ENCODE measurements at regions not wholly inside any gene's neighbourhood (a gene's known extent, or its start where the extent isn't known, plus 50 kb on each side); places are given as distances from the start of the nearest gene placed in this dataset.

DNA sequence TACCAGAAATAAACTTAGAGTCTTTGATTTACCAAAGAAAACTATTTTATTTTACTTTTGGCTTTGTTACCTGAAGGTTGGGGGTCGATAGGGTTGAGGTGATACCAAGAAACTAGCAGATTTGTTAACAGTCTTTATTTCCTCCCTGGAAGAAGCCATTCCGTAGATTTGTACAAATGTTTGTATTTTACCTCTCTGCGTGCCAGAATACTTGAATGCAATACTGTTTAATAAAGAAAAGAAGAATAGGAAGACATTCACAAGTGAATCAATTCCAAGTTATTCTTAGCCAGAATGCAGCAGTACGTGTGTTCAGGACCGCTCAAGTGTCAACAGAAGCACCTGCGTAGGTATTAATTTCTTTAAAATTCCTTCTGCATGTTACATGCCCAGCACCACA, 260.3 kb upstream of the TENM3 start:
- Histone ChIP-seq H3K27me3 (ENCODE audit: control insufficient read depth, insufficient read depth, low read length) (no peaks in the 10 kb centered on the region), H2BK20ac (ENCODE audit: low read depth, low read length) (no peak overlapping the region), H2AK5ac (ENCODE audit: low read depth, low read length) (no peak overlapping the region), H2AFZ (replicated peaks; ENCODE audit: low read length, poor library complexity) (no peak overlapping the region), H2BK15ac (ENCODE audit: low read depth, low read length) (no peak overlapping the region), H4K5ac (ENCODE audit: low read depth, low read length) (no peak overlapping the region), H3K9me3 (ENCODE audit: control insufficient read depth, insufficient read depth, low read length) (no peaks in the 10 kb centered on the region), H3K4me2 (ENCODE audit: low read depth, low read length) (no peak overlapping the region), H3K36me3 (ENCODE audit: control insufficient read depth, insufficient read depth, low read length) (no peaks in the 10 kb centered on the region), H3K4me3 (ENCODE audit: insufficient read depth, low read depth, low read length) (no peak overlapping the region), H3K79me1 (ENCODE audit: low read depth in 1 of 2, low read length in 2 of 2) (no peaks in the 10 kb centered on the region), H2AK9ac (replicated peaks; ENCODE audit: low read depth, low read length, poor library complexity) (no peak overlapping the region), H3K18ac (ENCODE audit: low read depth, low read length) (no peak overlapping the region), H2BK120ac (ENCODE audit: low read depth, low read length) (no peak overlapping the region), H2BK5ac (ENCODE audit: low read depth, low read length, poor library complexity, severe bottlenecking) (no peak overlapping the region), H3K27ac (ENCODE audit: insufficient read depth, low read length) (no peak overlapping the region), H3K4ac (ENCODE audit: low read depth, low read length) (no peak overlapping the region), H3K23ac (ENCODE audit: low read depth, low read length) (no peak overlapping the region), H3K9me1 (ENCODE audit: insufficient read depth, low read length) (no peaks in the 10 kb centered on the region), H3K4me1 (ENCODE audit: control insufficient read depth, insufficient read depth, low read length) (no peaks in the 10 kb centered on the region), H3K9ac (ENCODE audit: low read depth, low read length) (no peak overlapping the region), H3K56ac (ENCODE audit: extremely low read depth, insufficient read depth, low read length) (no peak overlapping the region), H3K14ac (replicated peaks; ENCODE audit: low read depth, low read length) (no peak overlapping the region), H4K8ac (ENCODE audit: low read depth in 2 of 2, low read length in 2 of 2) (no peak overlapping the region), H4K20me1 (ENCODE audit: insufficient read depth, low read length) (no peaks in the 10 kb centered on the region), H4K91ac (ENCODE audit: insufficient read depth, low read depth, low read length) (no peak overlapping the region)
- ChIA-PET POLR2A (ENCODE audit: unreplicated experiment) (no interaction called here), CTCF (no interaction called here)
- no peak for TF ChIP-seq SMC3 (IDR thresholded peaks at IDR 0.05; ENCODE audit: low read depth, low read length)
- TF ChIP-seq BHLHE40 (IDR thresholded peaks at IDR 0.05; ENCODE audit: low read depth, low read length) = no peak
- TF ChIP-seq RFX5 (IDR thresholded peaks at IDR 0.05; ENCODE audit: low read depth, low read length) = no peak
- no peak for TF ChIP-seq FOS (IDR thresholded peaks at IDR 0.05; ENCODE audit: low read depth, low read length)
- TF ChIP-seq, protein P1, sequence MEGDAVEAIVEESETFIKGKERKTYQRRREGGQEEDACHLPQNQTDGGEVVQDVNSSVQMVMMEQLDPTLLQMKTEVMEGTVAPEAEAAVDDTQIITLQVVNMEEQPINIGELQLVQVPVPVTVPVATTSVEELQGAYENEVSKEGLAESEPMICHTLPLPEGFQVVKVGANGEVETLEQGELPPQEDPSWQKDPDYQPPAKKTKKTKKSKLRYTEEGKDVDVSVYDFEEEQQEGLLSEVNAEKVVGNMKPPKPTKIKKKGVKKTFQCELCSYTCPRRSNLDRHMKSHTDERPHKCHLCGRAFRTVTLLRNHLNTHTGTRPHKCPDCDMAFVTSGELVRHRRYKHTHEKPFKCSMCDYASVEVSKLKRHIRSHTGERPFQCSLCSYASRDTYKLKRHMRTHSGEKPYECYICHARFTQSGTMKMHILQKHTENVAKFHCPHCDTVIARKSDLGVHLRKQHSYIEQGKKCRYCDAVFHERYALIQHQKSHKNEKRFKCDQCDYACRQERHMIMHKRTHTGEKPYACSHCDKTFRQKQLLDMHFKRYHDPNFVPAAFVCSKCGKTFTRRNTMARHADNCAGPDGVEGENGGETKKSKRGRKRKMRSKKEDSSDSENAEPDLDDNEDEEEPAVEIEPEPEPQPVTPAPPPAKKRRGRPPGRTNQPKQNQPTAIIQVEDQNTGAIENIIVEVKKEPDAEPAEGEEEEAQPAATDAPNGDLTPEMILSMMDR (conservative IDR thresholded peaks at IDR 0.05; ENCODE audit: low read depth, low read length) = no peak
- TF ChIP-seq, protein P2, sequence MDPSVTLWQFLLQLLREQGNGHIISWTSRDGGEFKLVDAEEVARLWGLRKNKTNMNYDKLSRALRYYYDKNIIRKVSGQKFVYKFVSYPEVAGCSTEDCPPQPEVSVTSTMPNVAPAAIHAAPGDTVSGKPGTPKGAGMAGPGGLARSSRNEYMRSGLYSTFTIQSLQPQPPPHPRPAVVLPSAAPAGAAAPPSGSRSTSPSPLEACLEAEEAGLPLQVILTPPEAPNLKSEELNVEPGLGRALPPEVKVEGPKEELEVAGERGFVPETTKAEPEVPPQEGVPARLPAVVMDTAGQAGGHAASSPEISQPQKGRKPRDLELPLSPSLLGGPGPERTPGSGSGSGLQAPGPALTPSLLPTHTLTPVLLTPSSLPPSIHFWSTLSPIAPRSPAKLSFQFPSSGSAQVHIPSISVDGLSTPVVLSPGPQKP (IDR thresholded peaks at IDR 0.05; ENCODE audit: borderline replicate concordance, low read depth, low read length) = no peak
- no peak for ATAC-seq (ENCODE audit: low read depth)
- no TSS peak for BruUV-seq (replicated peaks)
- no CpG with 5 or more reads among the region's 6 CpGs for WGBS, 2 experiments (ENCODE audit: extremely low coverage in 2 of 2, insufficient read length in 1 of 2)
- no peak for DNase-seq
- dilution Hi-C loops (cut with HindIII; ENCODE audit: low sequenced_read_pairs, unreplicated experiment) (no loop called here), in situ Hi-C loops (cut with MboI; ENCODE audit: low sequenced_read_pairs) (no loop called here), intact Hi-C loops (cut with micrococcal nuclease) (no loop called here)

Measured in IMR-90 (cell line).